ENCODE measurements at regions not wholly inside any gene's neighbourhood (a gene's known extent, or its start where the extent isn't known, plus 50 kb on each side); places are given as distances from the start of the nearest gene placed in this dataset.

DNA sequence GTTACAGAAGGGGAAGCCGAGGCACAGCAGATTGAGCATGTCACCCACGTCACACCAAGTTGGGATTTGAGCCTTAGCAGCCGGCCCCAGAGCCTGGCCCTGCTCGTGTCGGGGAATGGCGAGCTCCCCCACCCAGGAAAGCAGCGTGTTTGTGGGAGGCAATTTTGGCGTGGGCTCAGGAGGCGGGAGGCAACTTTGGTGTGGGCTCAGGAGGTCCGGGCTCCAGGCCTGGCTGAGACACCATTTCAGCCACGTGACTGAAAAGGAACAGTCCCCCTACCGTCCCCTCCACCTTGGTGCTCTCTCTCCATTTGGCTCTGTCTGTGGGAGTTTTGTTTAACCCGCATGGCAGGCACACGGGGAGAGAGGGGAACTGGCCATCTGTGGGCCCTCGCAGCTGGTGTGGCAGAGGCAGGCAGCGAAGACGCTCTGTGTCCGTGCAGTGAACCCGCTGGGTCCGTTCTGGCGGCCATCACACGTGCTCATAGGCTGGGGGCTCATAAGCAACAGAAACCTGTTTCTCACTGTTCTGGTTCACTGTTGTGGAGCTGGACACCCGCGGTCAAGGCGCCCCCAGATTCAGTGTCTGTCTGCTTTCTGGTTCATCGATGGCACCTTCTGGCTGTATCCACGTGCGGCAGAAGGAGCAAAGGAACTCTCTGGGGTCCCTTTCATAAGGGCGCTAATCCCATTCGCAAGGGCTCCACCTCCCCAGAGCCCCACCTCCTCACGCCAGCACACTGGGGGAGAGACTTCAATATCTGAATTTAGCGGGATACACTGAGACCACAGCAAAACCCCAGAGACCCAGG lies 110.2 kb downstream of the CRYAA start:
- TF ChIP-seq, protein P1, sequence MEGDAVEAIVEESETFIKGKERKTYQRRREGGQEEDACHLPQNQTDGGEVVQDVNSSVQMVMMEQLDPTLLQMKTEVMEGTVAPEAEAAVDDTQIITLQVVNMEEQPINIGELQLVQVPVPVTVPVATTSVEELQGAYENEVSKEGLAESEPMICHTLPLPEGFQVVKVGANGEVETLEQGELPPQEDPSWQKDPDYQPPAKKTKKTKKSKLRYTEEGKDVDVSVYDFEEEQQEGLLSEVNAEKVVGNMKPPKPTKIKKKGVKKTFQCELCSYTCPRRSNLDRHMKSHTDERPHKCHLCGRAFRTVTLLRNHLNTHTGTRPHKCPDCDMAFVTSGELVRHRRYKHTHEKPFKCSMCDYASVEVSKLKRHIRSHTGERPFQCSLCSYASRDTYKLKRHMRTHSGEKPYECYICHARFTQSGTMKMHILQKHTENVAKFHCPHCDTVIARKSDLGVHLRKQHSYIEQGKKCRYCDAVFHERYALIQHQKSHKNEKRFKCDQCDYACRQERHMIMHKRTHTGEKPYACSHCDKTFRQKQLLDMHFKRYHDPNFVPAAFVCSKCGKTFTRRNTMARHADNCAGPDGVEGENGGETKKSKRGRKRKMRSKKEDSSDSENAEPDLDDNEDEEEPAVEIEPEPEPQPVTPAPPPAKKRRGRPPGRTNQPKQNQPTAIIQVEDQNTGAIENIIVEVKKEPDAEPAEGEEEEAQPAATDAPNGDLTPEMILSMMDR (IDR thresholded peaks at IDR 0.05; ENCODE audit: control extremely low read depth in 1 of 3, insufficient read depth in 1 of 3, low read depth in 1 of 3, low read length in 3 of 3): no peak
- TF ChIP-seq POLR2A (IDR thresholded peaks at IDR 0.05; ENCODE audit: control extremely low read depth in 1 of 2, low read depth in 2 of 2, low read length in 2 of 2) (no peak), EGR1 (IDR thresholded peaks at IDR 0.05; ENCODE audit: borderline replicate concordance, low read depth, low read length) (no peak), TCF12 (IDR thresholded peaks at IDR 0.05; ENCODE audit: low read depth, low read length) (no peak), RFX5 (IDR thresholded peaks at IDR 0.05; ENCODE audit: borderline replicate concordance, low read depth, low read length) (no peak), RAD21 (IDR thresholded peaks at IDR 0.05 in 1 of 2, conservative IDR thresholded peaks at IDR 0.05 in 1 of 2; ENCODE audit: low read depth in 2 of 2, low read length in 2 of 2) (no peak), GABPA (IDR thresholded peaks at IDR 0.05; ENCODE audit: borderline replicate concordance, insufficient read depth, low read length) (no peak), ZNF274 (IDR thresholded peaks at IDR 0.05; ENCODE audit: borderline replicate concordance, extremely low read depth, low read length) (no peak), TBP (IDR thresholded peaks at IDR 0.05; ENCODE audit: low read depth, low read length) (no peak), SUZ12 (IDR thresholded peaks at IDR 0.05; ENCODE audit: low read length) (no peak), JUND (IDR thresholded peaks at IDR 0.05; ENCODE audit: low read length) (no peak)
- TF ChIP-seq, protein P2, sequence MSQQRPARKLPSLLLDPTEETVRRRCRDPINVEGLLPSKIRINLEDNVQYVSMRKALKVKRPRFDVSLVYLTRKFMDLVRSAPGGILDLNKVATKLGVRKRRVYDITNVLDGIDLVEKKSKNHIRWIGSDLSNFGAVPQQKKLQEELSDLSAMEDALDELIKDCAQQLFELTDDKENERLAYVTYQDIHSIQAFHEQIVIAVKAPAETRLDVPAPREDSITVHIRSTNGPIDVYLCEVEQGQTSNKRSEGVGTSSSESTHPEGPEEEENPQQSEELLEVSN (IDR thresholded peaks at IDR 0.05): no peak
- TF ChIP-seq, protein P3, sequence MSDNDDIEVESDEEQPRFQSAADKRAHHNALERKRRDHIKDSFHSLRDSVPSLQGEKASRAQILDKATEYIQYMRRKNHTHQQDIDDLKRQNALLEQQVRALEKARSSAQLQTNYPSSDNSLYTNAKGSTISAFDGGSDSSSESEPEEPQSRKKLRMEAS (IDR thresholded peaks at IDR 0.05): 0 out of 2 replicates have a peak, but pooled peaks have one; percentile 10

Measured in H1 (cell line).